ENCODE measurements at regions not wholly inside any gene's neighbourhood (a gene's known extent, or its start where the extent isn't known, plus 50 kb on each side); places are given as distances from the start of the nearest gene placed in this dataset.

DNA sequence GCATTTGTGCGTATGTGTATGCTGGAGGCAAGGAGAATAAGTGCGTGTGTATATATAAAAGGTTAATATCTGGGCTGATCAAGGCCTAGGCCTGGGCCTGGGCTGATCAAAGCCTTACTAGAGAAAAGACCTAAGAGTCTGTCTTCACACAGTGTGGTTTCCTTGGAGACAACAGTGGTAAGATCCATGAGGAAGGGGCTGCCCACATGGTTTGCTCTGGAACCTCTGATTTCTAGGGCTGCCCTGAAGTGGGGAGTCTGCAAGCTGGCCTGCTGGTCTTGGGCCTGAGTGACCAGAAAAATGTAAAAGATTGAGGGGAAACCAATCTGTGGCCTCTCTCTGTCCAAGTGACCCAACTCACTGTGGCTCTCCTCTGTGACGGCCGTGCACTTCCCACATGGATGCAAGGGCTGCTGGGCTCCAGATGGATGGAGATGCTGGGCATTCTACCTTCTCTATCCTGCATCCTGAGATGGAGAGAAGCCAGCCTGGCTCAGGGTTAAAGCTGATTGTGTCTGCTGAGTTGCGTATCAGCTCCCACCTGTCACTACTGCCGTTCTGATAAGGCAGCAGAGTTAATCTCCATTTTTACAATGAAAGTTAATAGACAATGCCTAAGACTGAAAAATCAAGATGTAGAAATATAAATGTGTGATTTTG lies 90.3 kb upstream of the NXT1 start:
- ATAC-seq: no peak
- TF ChIP-seq, protein P1, sequence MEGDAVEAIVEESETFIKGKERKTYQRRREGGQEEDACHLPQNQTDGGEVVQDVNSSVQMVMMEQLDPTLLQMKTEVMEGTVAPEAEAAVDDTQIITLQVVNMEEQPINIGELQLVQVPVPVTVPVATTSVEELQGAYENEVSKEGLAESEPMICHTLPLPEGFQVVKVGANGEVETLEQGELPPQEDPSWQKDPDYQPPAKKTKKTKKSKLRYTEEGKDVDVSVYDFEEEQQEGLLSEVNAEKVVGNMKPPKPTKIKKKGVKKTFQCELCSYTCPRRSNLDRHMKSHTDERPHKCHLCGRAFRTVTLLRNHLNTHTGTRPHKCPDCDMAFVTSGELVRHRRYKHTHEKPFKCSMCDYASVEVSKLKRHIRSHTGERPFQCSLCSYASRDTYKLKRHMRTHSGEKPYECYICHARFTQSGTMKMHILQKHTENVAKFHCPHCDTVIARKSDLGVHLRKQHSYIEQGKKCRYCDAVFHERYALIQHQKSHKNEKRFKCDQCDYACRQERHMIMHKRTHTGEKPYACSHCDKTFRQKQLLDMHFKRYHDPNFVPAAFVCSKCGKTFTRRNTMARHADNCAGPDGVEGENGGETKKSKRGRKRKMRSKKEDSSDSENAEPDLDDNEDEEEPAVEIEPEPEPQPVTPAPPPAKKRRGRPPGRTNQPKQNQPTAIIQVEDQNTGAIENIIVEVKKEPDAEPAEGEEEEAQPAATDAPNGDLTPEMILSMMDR (IDR thresholded peaks at IDR 0.05): no peak

DNA sequence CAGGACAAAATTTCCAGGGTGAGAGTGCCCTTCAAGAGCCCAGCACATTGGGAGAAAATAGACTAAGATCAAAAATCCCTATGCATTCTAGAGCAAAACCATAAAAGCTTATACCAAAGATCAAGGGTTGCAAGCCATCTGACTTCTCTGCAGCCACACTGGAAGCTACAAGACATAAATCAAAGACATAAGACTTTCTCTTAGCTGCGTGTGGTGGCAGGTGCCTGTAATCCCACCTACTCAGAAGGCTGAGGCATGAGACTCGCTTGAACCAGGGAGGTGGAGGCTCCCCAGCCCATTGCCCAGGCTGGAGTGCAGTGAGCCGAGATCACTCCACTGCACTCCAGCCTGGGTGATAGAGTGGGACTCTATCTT lies 91.9 kb upstream of the NXT1 start:
- no peaks in the 10 kb centered on the region for H3K36me3 ChIP-seq
- no peak for ATAC-seq

More for the DNA sequence above, 90.3 kb upstream of the NXT1 start:
- Histone ChIP-seq H3K27me3 (no peaks in the 10 kb centered on the region), H3K36me3 (no peaks in the 10 kb centered on the region), H3K9me3 (no peaks in the 10 kb centered on the region), H3K4me1 (peaks cover 16% of the 10 kb centered on the region), H3K27ac (no peak overlapping the region), H3K4me3 (no peak overlapping the region)
- DNase-seq: no peak
- intact Hi-C loops (cut with DNase I): no loop called here

DNA sequence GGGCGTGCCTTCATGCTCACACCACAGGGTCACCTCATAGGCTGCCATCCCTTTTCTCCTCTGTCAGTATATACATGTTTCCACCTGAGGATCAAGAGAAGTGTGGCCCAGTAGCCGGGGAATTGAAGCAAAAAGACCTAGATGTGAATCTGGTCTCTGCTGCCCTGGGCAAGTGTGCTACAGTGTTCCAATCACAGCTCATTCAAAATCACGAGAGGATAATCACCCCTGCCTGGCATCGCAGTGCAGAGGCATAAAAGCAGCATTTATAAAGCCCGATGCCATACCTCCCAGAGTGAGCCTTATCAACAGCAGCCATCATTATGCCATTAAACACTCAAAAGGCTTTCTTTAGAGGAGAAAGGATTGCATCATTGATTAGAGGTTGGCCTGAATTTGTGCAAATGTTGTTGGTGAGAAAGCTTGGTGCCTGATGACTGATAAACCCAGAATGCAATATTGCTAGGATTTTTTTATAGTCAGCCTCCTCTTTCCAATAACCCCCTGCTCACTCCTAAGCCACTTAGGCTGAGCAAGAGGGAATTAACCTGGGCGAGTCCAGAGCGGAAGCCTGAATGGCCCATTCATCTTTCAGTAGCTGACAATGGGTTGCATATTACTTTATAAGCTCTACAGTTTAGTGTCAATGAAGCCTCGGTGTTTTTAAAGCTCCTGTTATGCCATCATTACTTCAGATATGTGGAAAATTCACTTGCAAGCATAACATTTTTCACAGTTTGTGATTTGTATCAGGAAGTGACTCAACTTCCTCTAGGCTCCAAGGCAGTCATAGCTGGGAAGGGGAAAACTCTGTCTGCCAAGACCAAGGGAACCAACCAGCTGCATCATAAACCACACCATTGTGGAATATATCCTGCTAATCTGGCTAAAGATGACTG lies 92.5 kb upstream of the NXT1 start:
- no peak for DNase-seq
- peak overlapping the region; percentile 69 for H3K27ac ChIP-seq

More for the DNA sequence above, 91.9 kb upstream of the NXT1 start:
- peak overlapping the region; percentile 51 for H3K27ac ChIP-seq
- no peaks in the 10 kb centered on the region for H3K9me3 ChIP-seq
- H3K4me3 ChIP-seq: no peak overlapping the region
- no peaks in the 10 kb centered on the region for H3K27me3 ChIP-seq
- intact Hi-C loops (cut with DNase I): no loop called here
- TF ChIP-seq, protein P1 (IDR thresholded peaks at IDR 0.05): no peak
- no peak for DNase-seq
- H3K4me1 ChIP-seq: peaks cover 16% of the 10 kb centered on the region

DNA sequence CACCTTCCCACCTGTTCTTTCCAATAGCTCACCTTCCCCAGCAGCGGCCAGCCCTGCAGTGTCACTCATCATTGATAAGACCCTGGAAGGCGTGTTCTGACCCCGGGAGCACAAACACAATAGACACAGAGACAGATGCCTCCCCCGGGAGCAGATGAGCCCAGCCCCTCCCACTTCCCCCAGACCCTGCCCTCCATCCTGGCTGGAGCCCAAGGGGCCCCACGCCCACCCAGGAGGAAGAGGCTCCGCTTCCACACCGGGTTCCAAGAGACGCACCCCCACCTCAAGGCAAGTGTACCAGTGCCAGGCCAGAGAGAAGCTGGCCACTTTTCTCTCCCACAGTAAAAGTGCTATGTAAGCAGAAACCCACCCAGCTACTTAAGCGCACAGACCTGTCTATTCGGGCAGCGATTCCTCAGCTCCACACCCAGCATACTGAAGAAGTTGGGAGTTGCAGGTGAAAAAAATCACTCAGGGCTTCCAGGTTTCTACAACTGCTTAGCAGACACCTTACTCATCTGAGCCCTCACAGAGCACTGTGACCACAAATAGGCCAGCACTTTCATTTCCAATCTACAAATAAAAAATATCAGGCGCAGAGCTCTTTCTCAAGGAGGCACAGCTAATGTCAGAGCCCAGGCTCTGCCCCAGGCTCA lies 93.4 kb upstream of the NXT1 start:
- no peak overlapping the region for H3K4me3 ChIP-seq
- H3K9me3 ChIP-seq: no peaks in the 10 kb centered on the region
- H3K36me3 ChIP-seq: no peaks in the 10 kb centered on the region
- peaks cover 16% of the 10 kb centered on the region for H3K4me1 ChIP-seq
- intact Hi-C loops (cut with DNase I): no loop called here
- TF ChIP-seq, protein P1 (IDR thresholded peaks at IDR 0.05): no peak
- DNase-seq (no peak), ATAC-seq (peak; percentile 25)
- H3K27ac ChIP-seq: peak overlapping the region; percentile 69
- H3K27me3 ChIP-seq: no peaks in the 10 kb centered on the region

More for the DNA sequence above, 92.5 kb upstream of the NXT1 start:
- Histone ChIP-seq H3K9me3 (no peaks in the 10 kb centered on the region), H3K4me1 (peaks cover 16% of the 10 kb centered on the region), H3K27me3 (no peaks in the 10 kb centered on the region), H3K36me3 (no peaks in the 10 kb centered on the region), H3K4me3 (no peak overlapping the region)
- TF ChIP-seq, protein P1 (IDR thresholded peaks at IDR 0.05): no peak
- intact Hi-C loops (cut with DNase I): no loop called here
- ATAC-seq: peak; percentile 72

DNA sequence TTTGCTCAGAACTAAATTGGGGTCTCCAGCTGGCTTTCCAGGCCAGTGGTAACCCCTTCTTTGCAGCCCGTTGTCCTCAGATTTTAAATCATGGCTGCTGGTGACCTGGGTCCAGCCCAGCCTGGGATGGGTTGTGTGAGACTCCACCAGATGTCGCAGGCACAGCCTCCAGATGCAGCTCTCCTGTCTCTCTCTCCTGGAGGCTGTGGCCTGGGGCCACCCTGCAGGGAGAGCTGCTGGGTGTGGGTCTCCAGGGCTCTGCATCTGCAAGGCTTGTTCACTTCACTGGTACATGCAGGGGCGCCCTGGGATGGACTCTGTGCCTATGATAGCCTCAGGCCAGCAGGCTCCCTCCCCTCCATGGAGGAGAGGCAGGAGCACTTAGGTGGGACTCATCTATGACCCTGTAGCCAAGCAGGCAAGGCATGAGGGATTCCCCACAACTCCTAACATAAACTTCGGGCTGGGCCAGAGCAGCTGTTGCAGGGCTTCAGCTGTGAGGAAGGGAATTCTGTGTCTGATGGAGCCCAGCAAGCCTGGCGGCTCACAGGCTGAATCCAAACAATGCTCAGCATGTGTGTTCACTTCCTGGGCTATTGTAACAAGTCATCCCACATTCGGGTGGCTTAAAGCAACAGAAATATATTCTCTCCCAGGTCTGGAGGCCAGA lies 94.7 kb upstream of the NXT1 start:
- Histone ChIP-seq H3K36me3 (no peaks in the 10 kb centered on the region), H3K4me1 (peaks cover 16% of the 10 kb centered on the region), H3K27me3 (no peaks in the 10 kb centered on the region), H3K9me3 (no peaks in the 10 kb centered on the region), H3K4me3 (no peak overlapping the region), H3K27ac (no peak overlapping the region)
- no peak for ATAC-seq
- DNase-seq: no peak
- TF ChIP-seq, protein P1 (IDR thresholded peaks at IDR 0.05): no peak
- intact Hi-C loops (cut with DNase I): no loop called here
